ENCODE measurements at regions not wholly inside any gene's neighbourhood (a gene's known extent, or its start where the extent isn't known, plus 50 kb on each side); places are given as distances from the start of the nearest gene placed in this dataset.

GRCh38 chr1:81186261-81186660, 614.5 kb upstream of the ADGRL2 start:
- TF ChIP-seq CTCF (IDR thresholded peaks at IDR 0.05; ENCODE audit: insufficient read depth in 1 of 2, low read depth in 1 of 2, low read length in 1 of 2, severe bottlenecking in 1 of 2, unreplicated experiment in 1 of 2) = no peak
- intact Hi-C loops (cut with micrococcal nuclease; ENCODE audit: unreplicated experiment) = no loop called here
- Histone ChIP-seq H3K27me3 (replicated peaks; ENCODE audit: control insufficient read depth, insufficient read depth, low read length) (no peaks in the 10 kb centered on the region), H3K9me3 (no peaks in the 10 kb centered on the region), H3K4me1 (no peaks in the 10 kb centered on the region), H3K4me3 (ENCODE audit: low read depth, low read length) (no peak overlapping the region), H3K36me3 (ENCODE audit: control insufficient read depth, insufficient read depth, low read length) (no peaks in the 10 kb centered on the region)
- H3K4me1 Mint-ChIP-seq (ENCODE audit: low read depth, unreplicated experiment) = no peaks in the 10 kb centered on the region
- no peak overlapping the region for H3K27ac Mint-ChIP-seq (ENCODE audit: unreplicated experiment)
- DNase-seq = no peak
- BruUV-seq (replicated peaks) = no TSS peak
- ChIA-PET CTCF (no interaction called here), POLR2A (interaction anchor here (0.7 kb wide), 1 partner anchor 58 kb away, joined by 4 read pairs; no protein-coding TSS in a partner anchor)
- H3K4me3 Mint-ChIP-seq (ENCODE audit: unreplicated experiment) = no peak overlapping the region
- H3K9me3 Mint-ChIP-seq (ENCODE audit: unreplicated experiment) = no peaks in the 10 kb centered on the region
- H3K27me3 Mint-ChIP-seq (ENCODE audit: insufficient read depth, unreplicated experiment) = no peaks in the 10 kb centered on the region
- H3K36me3 Mint-ChIP-seq (ENCODE audit: insufficient read depth, unreplicated experiment) = no peaks in the 10 kb centered on the region

- POLR2A ChIA-PET = no interaction called here
Observed at GRCh38 chr1:81183553-81183952, 617.2 kb upstream of the ADGRL2 start.

DNA sequence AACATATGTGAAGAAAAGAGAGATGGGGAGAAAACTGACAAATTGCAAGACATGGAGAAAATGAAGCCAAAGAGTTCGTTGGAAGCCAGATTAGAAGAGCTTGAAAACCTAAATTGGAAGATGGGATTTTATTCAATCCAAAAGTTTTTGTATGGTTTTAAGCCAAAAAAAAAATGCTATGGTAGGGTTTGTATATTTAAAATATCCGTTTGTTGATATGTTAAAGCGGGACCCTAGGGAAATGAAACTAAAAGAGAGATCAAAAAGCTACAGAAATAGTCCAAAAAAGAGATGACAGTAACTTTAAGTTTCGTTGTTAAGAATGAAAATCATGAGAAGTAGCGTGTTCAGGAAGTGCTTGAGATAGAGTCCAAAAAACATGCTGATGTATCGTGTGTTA, 617.7 kb upstream of the ADGRL2 start:
- no peaks in the 10 kb centered on the region for H3K27me3 ChIP-seq (replicated peaks; ENCODE audit: control insufficient read depth, insufficient read depth, low read length)
- intact Hi-C loops (cut with micrococcal nuclease; ENCODE audit: unreplicated experiment) = no loop called here

More at GRCh38 chr1:81183553-81183952, 617.2 kb upstream of the ADGRL2 start:
- Mint-ChIP-seq H3K27ac (ENCODE audit: unreplicated experiment) (no peak overlapping the region), H3K27me3 (ENCODE audit: insufficient read depth, unreplicated experiment) (no peaks in the 10 kb centered on the region), H3K36me3 (ENCODE audit: insufficient read depth, unreplicated experiment) (no peaks in the 10 kb centered on the region), H3K9me3 (ENCODE audit: unreplicated experiment) (no peaks in the 10 kb centered on the region), H3K4me3 (ENCODE audit: unreplicated experiment) (no peak overlapping the region), H3K4me1 (ENCODE audit: low read depth, unreplicated experiment) (no peaks in the 10 kb centered on the region)
- H3K27me3 ChIP-seq (replicated peaks; ENCODE audit: control insufficient read depth, insufficient read depth, low read length) = no peaks in the 10 kb centered on the region
- DNase-seq = no peak
- no peak overlapping the region for H3K4me3 ChIP-seq (ENCODE audit: low read depth, low read length)
- TF ChIP-seq CTCF (IDR thresholded peaks at IDR 0.05; ENCODE audit: insufficient read depth in 1 of 2, low read depth in 1 of 2, low read length in 1 of 2, severe bottlenecking in 1 of 2, unreplicated experiment in 1 of 2) = no peak
- BruUV-seq (replicated peaks) = no TSS peak
- CTCF ChIA-PET = no interaction called here
- H3K36me3 ChIP-seq (ENCODE audit: control insufficient read depth, insufficient read depth, low read length) = no peaks in the 10 kb centered on the region
- no peaks in the 10 kb centered on the region for H3K9me3 ChIP-seq
- intact Hi-C loops (cut with micrococcal nuclease; ENCODE audit: unreplicated experiment) = no loop called here
- H3K4me1 ChIP-seq = no peaks in the 10 kb centered on the region

More for the DNA sequence above, 617.7 kb upstream of the ADGRL2 start:
- Mint-ChIP-seq H3K9me3 (ENCODE audit: unreplicated experiment) (no peaks in the 10 kb centered on the region), H3K4me3 (ENCODE audit: unreplicated experiment) (no peak overlapping the region), H3K27me3 (ENCODE audit: insufficient read depth, unreplicated experiment) (no peaks in the 10 kb centered on the region), H3K36me3 (ENCODE audit: insufficient read depth, unreplicated experiment) (no peaks in the 10 kb centered on the region), H3K4me1 (ENCODE audit: low read depth, unreplicated experiment) (no peaks in the 10 kb centered on the region), H3K27ac (ENCODE audit: unreplicated experiment) (no peak overlapping the region)
- Histone ChIP-seq H3K9me3 (no peaks in the 10 kb centered on the region), H3K4me1 (no peaks in the 10 kb centered on the region), H3K36me3 (ENCODE audit: control insufficient read depth, insufficient read depth, low read length) (no peaks in the 10 kb centered on the region), H3K4me3 (ENCODE audit: low read depth, low read length) (no peak overlapping the region)
- CTCF ChIA-PET = no interaction called here
- no peak for DNase-seq
- no TSS peak for BruUV-seq (replicated peaks)
- POLR2A ChIA-PET = no interaction called here
- no peak for TF ChIP-seq CTCF (IDR thresholded peaks at IDR 0.05; ENCODE audit: insufficient read depth in 1 of 2, low read depth in 1 of 2, low read length in 1 of 2, severe bottlenecking in 1 of 2, unreplicated experiment in 1 of 2)

Data from Caco-2 (cell line).